Sigmoid colon (tissue), 6 donors: ENCODE measurements at regions not wholly inside any gene's neighbourhood (a gene's known extent, or its start where the extent isn't known, plus 50 kb on each side); places are given as distances from the start of the nearest gene placed in this dataset.

Experiments
- DNase-seq: peaks from one replicate; pipeline ENCODE4 v3.0.0-alpha.2; 2019
- H3K27ac ChIP-seq, 4 donors: fragments of 200-600 bp; sonication (generic); one replicate each; pipeline ENCODE4 v1.5.1; 2016 to 2019; ENCODE audit warnings: mild to moderate bottlenecking in 1 of 4
- H3K27me3 ChIP-seq, 3 donors: fragments of 200-600 bp; sonication (generic); one replicate each; pipeline ENCODE4 v1.5.1; 2019; ENCODE audit warnings: mild to moderate bottlenecking in 1 of 3
- H3K36me3 ChIP-seq, 4 donors: fragments of 200-600 bp; sonication (generic); one replicate each; pipeline ENCODE4 v1.5.1; 2016 to 2019
- H3K4me1 ChIP-seq, 4 donors: fragments of 200-600 bp; sonication (generic); one replicate each; pipeline ENCODE4 v1.5.1; 2017 to 2019
- H3K4me3 ChIP-seq, 4 donors: fragments of 200-600 bp; sonication (generic); one replicate each; pipeline ENCODE4 v1.5.1; 2017 to 2019; ENCODE audit warnings: mild to moderate bottlenecking in 2 of 4, moderate library complexity in 1 of 4
- H3K9me3 ChIP-seq, 4 donors: fragments of 200-600 bp in 3 of 4; sonication (generic) in 3 of 4; one replicate each; pipeline versions ENCODE4 v1.5.1 to v1.6.1; 2013 to 2019
- CTCF ChIP-seq, 4 experiments: fragments of 450-650 bp in 3 of 4; fragments of 200-600 bp in 1 of 4; IDR thresholded peaks; one replicate each; pipeline ENCODE4 v1.5.1; 2016 to 2019; ENCODE audit warnings: antibody characterized with exemption in 4 of 4, mild to moderate bottlenecking in 3 of 4, moderate library complexity in 2 of 4
- EP300 ChIP-seq, 4 donors: sonication (generic); formaldehyde crosslinking; IDR thresholded peaks; one replicate each; pipeline ENCODE4 v1.6.1; 2017; ENCODE audit warnings: antibody characterized with exemption in 4 of 4
- POLR2A ChIP-seq, 2 donors: fragments of 450-650 bp; IDR thresholded peaks; one replicate each; pipeline ENCODE4 v1.6.1; 2016; ENCODE audit warnings: antibody characterized with exemption in 2 of 2, mild to moderate bottlenecking in 2 of 2, moderate library complexity in 2 of 2
- POLR2AphosphoS5 ChIP-seq, 4 donors: sonication (generic); formaldehyde crosslinking; IDR thresholded peaks; one replicate each; pipeline ENCODE4 v1.6.1; 2017; ENCODE audit warnings: antibody characterized with exemption in 4 of 4
- WGBS, 2 donors: extraction: QIAGEN DNeasy Blood & Tissue Kit; methylation state at CpG; one replicate each; pipeline ENCODE4 v1.1.7; 2013; 5-methylcytosine and 5-hydroxymethylcytosine counted together
- intact Hi-C: fragments of 100-400 bp; cut with DNase I; formaldehyde crosslinking; loops from one replicate; pipeline ENCODE4 v1.15.1; 2023
- donor health status: healthy with polysubstance abuse.
- donor health status: healthy.

GRCh38 chr3:189567766-189568420, 63.3 kb upstream of the TP63 start:
- Histone ChIP-seq H3K27me3 (no peaks in the 10 kb centered on the region), H3K4me3 (no peak overlapping the region), H3K4me1 (no peaks in the 10 kb centered on the region), H3K27ac (no peak overlapping the region), H3K36me3 (no peaks in the 10 kb centered on the region), H3K9me3 (no peaks in the 10 kb centered on the region)
- intact Hi-C loops: no loop called here
- TF ChIP-seq CTCF (IDR thresholded peaks at IDR 0.05): no peak
- no peak for TF ChIP-seq EP300 (IDR thresholded peaks at IDR 0.05)
- no peak for TF ChIP-seq POLR2A (IDR thresholded peaks at IDR 0.05)
- no peak for TF ChIP-seq POLR2AphosphoS5 (IDR thresholded peaks at IDR 0.05)
- WGBS, 2 donors: 84 to 86% methylated on average over 3 of the region's 3 CpGs
- no peak for DNase-seq

- Histone ChIP-seq H3K27me3 (no peaks in the 10 kb centered on the region), H3K36me3 (no peaks in the 10 kb centered on the region), H3K4me3 (no peak overlapping the region), H3K9me3 (no peaks in the 10 kb centered on the region), H3K4me1 (no peaks in the 10 kb centered on the region), H3K27ac (no peak overlapping the region)
- no peak for TF ChIP-seq POLR2AphosphoS5 (IDR thresholded peaks at IDR 0.05)
- no peak for TF ChIP-seq EP300 (IDR thresholded peaks at IDR 0.05)
- TF ChIP-seq POLR2A (IDR thresholded peaks at IDR 0.05): no peak
- no peak for TF ChIP-seq CTCF (IDR thresholded peaks at IDR 0.05)
- no peak for DNase-seq
- intact Hi-C loops: no loop called here
- WGBS, 2 donors: 71 to 78% methylated on average over 4 of the region's 4 CpGs
Observed at GRCh38 chr3:189568961-189569360, 62.2 kb upstream of the TP63 start.

GRCh38 chr3:189569473-189569872, 61.7 kb upstream of the TP63 start:
- WGBS, 2 donors: 95 to 96% methylated on average over 4 of the region's 4 CpGs
- no peaks in the 10 kb centered on the region for H3K4me1 ChIP-seq
- no peak overlapping the region for H3K27ac ChIP-seq
- no peaks in the 10 kb centered on the region for H3K36me3 ChIP-seq
- TF ChIP-seq POLR2AphosphoS5 (IDR thresholded peaks at IDR 0.05): no peak
- no peak for TF ChIP-seq EP300 (IDR thresholded peaks at IDR 0.05)
- no peak for TF ChIP-seq POLR2A (IDR thresholded peaks at IDR 0.05)
- no peak for TF ChIP-seq CTCF (IDR thresholded peaks at IDR 0.05)
- H3K4me3 ChIP-seq: no peak overlapping the region
- no peak for DNase-seq
- no peaks in the 10 kb centered on the region for H3K9me3 ChIP-seq
- intact Hi-C loops: no loop called here
- no peaks in the 10 kb centered on the region for H3K27me3 ChIP-seq

- Histone ChIP-seq H3K27me3 (no peaks in the 10 kb centered on the region), H3K4me3 (no peak overlapping the region), H3K4me1 (no peaks in the 10 kb centered on the region), H3K36me3 (no peaks in the 10 kb centered on the region), H3K27ac (no peak overlapping the region), H3K9me3 (no peaks in the 10 kb centered on the region)
- no peak for TF ChIP-seq POLR2A (IDR thresholded peaks at IDR 0.05)
- no peak for TF ChIP-seq EP300 (IDR thresholded peaks at IDR 0.05)
- TF ChIP-seq POLR2AphosphoS5 (IDR thresholded peaks at IDR 0.05): no peak
- TF ChIP-seq CTCF (IDR thresholded peaks at IDR 0.05): no peak
- intact Hi-C loops: no loop called here
- DNase-seq: no peak
Observed at GRCh38 chr3:189570916-189571315, 60.3 kb upstream of the TP63 start.

- H3K36me3 ChIP-seq: no peaks in the 10 kb centered on the region
- DNase-seq: no peak
- no peaks in the 10 kb centered on the region for H3K4me1 ChIP-seq
- H3K9me3 ChIP-seq: no peaks in the 10 kb centered on the region
- no peak for TF ChIP-seq POLR2A (IDR thresholded peaks at IDR 0.05)
- no peak for TF ChIP-seq EP300 (IDR thresholded peaks at IDR 0.05)
- no peak for TF ChIP-seq POLR2AphosphoS5 (IDR thresholded peaks at IDR 0.05)
- no peak for TF ChIP-seq CTCF (IDR thresholded peaks at IDR 0.05)
- intact Hi-C loops: no loop called here
- H3K27ac ChIP-seq: no peak overlapping the region
- WGBS, 2 donors: 83 to 87% methylated on average over 2 of the region's 2 CpGs
- no peaks in the 10 kb centered on the region for H3K27me3 ChIP-seq
- H3K4me3 ChIP-seq: no peak overlapping the region
Observed at GRCh38 chr3:189572249-189572648, 58.9 kb upstream of the TP63 start.
